GM18508 (cell line): ENCODE measurements at regions not wholly inside any gene's neighbourhood (a gene's known extent, or its start where the extent isn't known, plus 50 kb on each side); places are given as distances from the start of the nearest gene placed in this dataset.

Experiments used
- ATAC-seq: cut with Tn5 transposase; IDR thresholded peaks from one replicate; pipeline ENCODE4 v1.9.1; 2021; ENCODE audit warnings: moderate number of reproducible peaks; ENCODE audit not compliant: insufficient read depth, unreplicated experiment

DNA sequence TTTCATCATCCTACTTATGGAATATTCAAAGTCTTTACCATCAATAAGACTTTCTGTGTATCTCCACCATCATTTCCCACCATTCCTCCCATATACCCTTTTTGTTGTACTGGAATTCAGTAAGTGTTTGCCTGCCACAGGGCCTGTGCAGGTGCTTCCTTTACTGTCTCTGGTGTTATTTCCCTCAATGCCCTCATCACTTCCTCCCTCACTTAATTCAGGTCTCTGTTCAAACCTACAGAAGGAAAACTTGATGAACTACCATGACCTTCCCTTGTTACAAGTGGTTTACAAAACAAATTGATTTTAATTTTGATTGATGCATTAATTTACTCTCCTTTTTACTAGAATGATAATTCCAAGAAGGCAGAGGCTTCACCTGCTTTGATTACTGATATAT is 159.5 kb upstream of the FAT4 start:
- ATAC-seq = no peak

DNA sequence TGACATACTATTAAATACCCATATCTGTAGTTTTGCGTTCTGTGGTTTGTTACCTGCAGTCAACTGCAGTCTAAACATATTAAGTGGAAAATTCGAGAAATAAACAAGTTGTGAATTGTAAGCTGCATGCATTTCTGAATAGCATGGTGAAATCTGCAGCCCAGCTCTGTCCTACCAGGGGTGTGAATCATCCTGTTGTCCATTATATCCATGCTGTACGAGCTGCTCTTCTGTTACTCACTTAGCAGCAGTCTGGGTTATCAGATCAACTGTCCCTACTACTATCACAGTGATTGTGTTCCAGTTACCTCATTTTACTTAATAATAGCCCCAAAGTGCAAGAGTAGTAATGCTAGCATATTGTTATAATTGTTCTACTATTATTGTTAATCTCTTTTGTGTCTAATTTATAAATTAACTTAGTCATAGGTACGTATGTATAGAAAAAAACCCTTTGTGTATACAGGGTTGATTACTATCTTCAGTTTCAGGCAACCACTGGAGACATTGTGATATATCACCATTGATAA is 173.7 kb upstream of the FAT4 start:
- no peak for ATAC-seq

DNA sequence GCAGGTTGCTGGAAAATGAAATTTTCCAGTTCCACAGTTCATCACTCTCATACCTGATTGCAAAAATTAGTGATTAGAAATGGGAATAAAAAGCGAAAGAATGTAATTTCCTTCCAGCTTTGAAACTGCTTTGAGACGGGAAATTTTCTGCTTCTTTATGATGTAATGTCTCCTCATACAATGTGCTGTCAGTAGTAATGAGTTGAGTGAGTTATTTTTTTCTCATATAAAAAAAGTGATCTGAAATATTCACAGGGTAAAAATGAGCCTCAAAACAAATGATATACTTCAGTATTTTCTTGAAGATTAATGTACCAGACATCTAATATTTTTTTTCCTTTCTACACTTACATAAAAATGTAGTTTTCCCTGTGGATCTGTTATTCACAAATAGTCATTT is 179.1 kb upstream of the FAT4 start:
- ATAC-seq = no peak

DNA sequence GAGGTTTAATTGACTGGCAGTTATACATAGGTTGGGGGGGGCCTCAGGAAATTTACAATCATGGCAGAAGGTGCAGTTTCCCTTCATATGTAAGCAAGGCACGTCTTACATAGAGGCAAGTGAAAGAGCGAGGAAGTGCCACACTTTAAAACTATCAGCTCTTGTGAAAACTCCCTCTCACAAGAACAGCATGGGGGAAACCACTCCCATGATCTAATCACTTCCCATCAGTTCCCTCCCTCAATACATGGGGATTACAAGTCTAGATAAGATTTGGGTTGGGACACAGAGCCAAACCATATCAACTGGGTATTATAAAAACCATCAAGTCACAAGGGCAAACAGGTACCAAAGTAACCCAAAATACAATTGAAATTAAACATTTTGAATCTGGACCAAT is 182.0 kb upstream of the FAT4 start:
- no peak for ATAC-seq

DNA sequence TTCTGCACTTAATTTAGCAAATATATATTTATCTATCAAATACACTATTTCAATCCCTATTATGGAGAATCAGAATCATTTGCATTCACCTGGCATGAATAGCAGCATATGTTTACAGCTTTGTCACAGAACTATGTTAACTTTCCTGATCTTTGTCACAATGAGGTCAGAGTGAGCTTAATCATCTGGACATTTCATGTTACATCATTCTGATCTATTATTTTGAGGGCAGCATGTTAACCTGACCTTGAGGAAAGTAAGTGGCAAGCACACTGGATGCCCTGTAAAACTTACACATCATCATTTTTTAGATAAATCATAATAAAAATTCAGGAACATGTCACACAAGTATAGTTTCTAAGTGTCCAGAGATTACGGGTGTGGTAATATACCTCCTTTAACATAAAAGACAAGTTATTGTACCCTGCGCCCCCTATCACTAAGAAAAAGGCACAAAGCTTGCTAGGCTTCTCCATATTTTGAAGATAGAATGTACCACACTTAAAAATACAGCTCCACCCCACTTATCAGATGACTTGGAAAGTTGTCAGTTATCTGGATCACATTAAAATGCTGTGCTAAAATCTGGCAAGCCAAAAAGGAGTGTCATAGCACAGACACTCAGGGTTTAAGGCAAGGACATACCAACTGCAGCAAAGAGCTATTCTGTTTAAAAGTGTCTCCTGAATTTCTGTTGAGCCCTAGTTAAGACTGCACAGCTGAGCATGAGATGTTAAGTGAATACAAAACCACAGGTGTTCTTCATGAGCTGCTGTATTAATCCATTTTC is 182.7 kb upstream of the FAT4 start:
- ATAC-seq = no peak

DNA sequence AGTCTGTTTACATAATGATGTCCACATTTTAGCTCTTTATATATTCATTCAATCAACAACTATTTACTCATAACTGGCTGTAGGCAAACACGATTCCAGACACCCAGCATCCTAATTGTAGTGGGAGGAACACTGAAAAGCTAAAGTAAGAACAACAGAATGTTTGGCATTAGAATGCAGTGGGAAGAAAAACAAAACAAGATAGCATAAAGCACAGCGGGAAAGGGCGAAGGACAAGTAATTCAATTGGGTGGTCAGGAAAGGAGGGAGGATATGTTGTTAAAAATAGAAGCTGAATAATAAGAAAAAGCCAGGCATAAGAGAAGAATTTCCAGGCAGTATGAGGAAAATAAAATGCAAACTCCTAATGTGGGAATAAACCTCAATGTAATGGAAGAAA is 189.5 kb upstream of the FAT4 start:
- no peak for ATAC-seq

DNA sequence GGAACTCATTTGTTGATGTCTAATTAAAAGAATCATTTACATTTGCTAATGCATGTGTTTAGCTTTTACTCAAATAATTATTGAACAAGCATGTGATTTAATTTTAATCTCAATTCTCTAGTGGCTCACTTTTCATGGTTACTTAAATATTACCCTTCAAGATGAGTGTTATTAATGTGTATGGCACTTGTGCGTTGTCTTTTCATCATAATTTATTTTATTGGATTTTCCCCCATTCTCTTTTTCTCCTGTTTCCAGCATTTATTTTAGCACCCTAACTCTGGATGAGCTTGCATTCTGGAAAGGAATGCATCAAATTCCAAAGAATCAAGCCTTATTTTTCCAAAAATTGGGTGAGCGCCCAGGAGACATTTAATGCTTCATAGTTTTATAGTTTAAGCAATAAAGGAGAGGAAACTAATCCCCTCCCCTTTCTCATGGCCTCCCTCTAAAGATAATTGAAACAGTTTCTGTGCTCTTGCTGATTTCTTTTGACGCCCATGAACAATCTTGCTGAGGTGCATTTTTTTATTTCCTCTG is 191.1 kb upstream of the FAT4 start:
- no peak for ATAC-seq

DNA sequence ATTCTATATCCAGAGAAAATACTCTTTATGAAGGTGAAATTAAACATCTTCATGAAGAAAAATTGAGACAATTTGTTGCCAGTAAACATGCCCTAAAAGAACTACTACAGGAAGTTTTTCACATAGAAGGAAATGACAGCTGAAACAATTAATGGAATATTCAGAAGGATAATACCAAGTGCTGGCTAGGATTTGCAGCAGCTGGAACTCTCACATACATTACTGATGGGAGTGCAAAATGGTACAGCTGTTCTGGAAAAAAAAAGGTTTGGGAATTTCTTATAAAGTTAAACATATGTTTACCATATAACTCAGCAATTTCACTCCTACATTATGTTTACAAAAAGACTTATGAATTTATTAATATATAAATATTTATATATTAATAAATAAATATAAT is 193.2 kb upstream of the FAT4 start:
- no peak for ATAC-seq

DNA sequence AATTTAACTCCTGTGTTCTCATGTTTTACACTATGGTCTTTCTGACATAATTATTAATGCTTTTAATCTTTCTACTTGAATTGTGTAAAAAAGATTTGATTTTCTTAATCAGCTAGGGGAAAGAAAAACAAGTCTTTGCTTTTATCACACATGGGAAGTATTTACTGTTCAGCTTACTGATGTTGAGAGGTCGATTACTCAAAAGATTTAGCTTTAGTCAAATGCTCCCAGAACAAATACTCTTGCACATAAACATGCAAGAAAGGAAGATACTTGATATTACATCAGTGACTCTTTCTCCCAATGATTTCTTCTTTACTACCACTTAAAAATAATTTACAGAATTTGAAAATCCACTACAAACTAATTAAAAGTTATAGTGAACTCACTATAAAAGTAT is 198.3 kb upstream of the FAT4 start:
- ATAC-seq = no peak

DNA sequence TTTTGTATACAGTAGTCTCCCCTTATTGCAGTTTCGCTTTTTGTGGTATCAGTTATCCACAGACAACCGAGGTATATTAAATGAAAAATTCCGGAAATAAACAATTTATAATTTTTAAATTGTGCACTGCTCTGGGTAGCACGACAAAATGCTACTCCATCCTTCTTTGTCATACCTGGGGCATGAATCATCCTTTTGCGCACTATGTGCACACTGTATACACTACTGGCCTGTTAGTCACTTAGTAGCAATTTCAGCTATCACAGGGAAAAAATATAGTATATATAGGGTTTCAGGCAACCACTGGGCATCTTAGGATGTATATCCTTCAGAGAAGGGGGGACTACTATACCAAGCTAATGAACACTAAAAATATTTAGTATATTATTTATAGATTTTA is 198.8 kb upstream of the FAT4 start:
- ATAC-seq = no peak

DNA sequence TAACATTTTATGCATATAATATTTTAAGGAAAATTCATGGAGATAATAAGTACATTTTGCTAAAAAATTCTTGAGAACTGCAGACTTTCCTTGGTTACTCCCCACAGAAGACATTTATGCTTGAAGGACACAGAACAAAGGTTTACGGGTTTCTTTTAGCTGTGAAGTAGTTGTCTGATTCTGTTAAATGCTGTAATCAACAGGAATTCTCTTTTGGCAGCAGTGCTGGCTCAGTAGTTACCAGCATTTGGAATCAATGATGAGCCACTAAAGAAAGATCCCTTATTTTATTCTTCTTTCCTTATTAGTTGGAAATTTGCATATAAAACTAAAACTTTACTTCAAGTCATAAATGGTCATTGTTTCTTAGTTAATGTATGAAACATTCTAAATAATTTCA is 199.3 kb upstream of the FAT4 start:
- no peak for ATAC-seq

DNA sequence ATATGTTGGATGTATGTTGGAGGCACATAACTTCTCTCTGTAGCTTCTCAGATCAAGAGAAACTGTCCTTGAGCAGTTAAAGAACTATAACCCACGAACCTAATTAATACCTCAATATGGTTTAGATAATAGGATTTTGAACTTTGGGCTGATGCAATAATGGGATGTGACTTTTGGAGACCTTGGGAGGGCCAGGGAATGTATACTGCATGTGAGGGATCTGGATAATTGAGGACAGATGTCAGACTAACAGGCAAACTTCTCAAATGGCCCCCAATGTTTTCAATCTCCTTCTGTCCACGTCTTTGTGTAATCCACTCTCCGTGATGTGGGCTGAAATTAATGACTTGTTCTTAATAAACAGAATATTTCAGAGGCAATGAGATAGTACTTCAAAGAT is 202.2 kb upstream of the FAT4 start:
- no peak for ATAC-seq

DNA sequence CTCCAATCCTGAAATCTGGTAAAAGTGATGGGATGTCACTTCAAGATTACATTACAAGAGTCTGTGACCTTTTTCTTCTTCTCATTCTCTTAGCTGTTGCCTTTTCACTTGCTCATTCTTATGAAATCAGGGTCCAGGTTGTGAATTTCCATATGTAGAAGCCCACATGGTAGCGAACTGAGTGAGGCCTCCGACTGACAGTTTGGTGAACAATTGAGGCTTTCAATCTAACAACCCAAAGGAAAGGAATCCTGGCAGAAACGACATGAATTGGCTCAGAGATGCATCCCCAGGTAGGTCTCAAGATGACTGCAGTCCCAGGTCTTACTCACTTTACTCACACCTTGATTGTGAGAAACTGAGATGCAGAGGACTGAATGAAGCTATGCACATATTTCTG is 203.4 kb upstream of the FAT4 start:
- no peak for ATAC-seq

DNA sequence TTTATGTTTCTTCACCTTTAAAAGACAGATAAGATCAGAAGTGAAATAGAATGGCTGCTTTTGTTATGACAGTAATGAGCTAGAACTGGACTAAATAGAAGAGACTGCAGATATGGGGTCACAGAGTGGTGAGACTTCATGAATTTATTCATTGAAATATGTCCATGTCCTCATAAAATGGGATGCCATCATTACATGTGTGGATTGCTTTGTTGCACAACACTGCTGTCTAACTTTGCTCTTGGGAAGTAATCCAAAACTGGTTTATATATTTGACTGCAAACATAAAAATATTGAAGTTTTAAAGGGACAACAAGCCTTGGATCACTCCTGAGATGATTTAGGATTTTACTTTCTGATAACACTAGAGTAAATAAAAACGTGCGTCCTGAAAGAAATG is 209.2 kb upstream of the FAT4 start:
- ATAC-seq = no peak

DNA sequence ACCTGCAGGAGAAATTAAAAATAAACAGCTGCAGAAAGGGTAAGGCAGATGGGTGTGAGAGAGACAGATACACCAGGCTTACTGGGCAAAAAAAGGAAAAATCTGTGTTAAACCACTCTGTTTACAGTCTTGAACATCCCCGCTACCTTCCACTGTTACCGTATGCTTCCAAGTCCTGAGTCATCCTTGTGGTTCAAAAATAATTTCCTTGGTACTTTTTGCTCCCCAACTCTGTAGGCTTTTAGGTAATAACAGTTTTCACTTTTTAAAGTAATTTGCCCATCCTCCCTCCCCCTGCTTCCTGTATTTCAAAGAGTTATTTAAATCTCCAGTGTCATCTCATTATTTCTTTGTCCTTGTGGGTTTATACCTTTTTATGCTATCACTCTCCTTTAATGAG is 210.1 kb upstream of the FAT4 start:
- ATAC-seq = no peak

DNA sequence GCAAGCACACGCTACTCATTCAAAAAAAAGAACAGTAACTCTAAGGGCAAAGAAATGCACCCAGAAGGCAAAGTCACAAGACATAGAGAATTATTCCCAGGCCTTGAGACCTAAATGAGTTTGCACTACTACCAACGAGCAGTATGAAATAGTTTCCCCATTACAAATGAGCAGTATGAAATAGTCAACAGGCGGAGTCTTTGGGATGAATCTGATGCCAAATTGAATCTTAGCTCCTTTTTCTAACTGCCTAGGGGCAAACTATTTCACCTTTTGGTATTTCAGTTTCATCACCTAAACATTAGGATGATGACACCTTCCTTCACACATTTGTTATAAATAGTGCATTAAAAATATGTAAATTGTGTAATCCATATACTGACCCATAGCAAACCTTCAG is 213.0 kb upstream of the FAT4 start:
- ATAC-seq = no peak

DNA sequence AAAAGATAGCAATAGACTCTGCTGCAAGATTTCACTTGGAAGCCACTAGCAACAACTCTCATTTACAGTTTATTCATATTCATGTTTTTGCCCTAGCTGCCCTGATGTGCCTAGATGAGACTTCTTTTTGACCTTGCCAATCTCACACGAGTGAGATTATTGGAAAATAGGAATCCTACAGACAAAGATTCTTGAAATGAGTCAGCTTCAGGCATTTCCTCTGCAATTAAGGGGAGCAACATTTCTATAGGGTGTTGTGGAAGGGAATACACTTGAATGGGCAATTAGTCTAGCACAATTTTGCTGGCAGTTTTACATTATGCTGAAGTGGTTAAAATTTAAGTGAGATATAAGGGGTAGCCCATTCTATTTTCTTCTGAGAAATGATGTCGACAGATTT is 217.0 kb upstream of the FAT4 start:
- no peak for ATAC-seq

DNA sequence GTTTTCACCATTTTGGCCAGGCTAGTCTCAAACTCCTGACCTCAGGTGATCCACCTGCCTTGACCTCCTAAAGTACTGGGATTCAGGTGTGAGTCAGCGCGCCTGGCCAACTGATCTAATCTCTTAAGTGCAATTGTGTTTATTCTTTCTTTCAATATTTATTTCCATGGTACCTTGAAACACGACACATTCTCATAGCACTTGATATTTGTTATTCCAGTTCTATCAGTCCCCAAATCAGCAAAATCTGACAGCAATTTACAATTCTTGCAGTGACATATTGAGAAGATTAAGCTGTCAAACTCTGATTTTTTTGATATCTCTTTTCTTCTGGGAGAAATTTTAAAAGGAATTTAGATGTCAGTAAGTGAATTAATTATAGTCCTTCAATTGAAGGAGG is 218.1 kb upstream of the FAT4 start:
- ATAC-seq = no peak

DNA sequence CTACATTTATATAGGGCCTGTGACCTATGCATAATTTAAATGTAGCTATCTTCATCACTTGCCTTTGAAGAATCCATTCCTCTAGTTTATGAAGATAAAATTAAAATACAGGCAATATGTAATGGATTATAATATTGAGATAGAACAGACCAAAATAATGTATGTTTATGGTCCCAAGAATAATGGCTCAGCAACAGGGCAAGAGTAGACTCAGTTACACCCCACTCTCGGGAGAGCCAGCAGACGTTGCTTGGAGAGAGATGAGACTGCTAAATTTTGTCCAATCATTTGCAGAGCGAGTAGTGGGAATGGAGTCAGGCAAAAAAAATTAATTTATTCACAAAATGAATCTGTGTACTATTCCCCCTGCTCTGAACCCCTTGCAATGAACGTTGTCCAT is 223.2 kb upstream of the FAT4 start:
- ATAC-seq = no peak

DNA sequence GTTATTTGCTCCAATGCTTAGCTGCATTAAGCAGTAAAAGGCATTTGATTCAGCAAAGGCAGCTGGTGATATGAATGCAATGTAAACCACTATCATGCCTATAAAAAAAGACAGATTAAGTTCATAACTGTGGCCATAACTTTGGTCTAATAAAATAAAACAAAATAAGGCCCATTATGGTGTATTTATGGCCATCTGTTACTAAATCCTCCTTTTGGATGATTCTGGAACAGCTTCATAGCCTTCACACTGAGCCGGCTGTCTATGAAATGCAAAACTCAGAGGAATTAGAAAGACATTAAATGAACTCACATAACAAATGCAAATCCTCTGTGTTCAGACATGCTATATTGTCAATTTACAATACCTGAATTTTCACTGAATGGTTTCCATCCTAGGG is 223.7 kb upstream of the FAT4 start:
- ATAC-seq = no peak

DNA sequence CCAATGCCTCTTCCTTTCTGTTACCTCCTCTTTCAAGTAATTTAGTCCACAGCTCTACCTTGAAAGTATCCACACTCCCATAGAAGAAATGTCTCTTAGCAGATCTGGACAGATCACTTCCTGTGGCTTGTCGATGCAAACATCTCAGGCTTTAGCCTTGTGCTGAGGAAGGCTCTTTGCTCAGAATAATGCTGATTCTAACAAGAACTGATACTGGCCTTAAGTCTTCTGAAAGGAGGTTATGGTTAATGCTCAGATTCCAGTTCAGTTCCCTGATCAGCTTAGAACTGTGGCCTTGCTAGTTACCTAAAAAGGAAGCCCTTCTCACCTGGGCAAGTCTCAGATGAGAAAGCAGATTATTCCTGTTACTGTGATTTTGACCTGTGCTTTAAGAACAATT is 230.1 kb upstream of the FAT4 start:
- ATAC-seq = no peak

DNA sequence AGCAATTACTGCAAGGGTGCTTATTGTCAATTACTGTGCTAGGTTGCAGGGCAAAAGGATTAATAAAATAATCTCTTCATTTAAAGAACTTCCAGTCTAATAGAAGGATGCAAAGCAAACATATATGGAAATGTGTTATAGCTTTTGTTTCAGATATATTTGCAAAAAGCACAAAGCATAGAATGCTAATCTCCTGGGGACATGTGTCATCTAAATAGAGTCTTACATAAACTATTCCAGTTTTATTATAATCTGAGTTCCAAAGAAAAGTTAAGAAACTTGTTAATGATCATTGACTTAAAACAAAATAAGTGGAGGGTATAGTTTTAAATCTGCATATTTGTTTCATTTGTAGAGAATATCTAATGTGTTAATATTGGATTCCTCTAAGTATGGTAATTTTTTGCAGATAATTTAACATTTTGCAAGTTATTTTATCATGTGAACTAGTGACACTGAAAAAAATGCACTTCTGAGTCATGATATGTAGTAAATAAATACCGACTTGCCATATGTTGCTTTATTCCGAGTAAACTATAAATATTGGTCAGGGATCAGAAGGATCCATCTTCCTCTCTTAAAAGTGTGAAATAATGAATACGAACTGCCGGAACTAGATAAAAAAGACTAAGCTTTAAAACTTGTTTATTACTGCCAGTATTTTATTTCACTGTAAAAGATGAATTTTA is 231.9 kb upstream of the FAT4 start:
- ATAC-seq = no peak
